AG04449 (cell line): ENCODE measurements at regions not wholly inside any gene's neighbourhood (a gene's known extent, or its start where the extent isn't known, plus 50 kb on each side); places are given as distances from the start of the nearest gene placed in this dataset.

ENCODE experiments used
- CTCF ChIA-PET: fragments of 350-600 bp; formaldehyde crosslinking; extraction: SDS; loops from one replicate; lab custom pipeline; 2021; ENCODE audit warnings: antibody characterized with exemption; lab: Yijun Ruan, JAX
- POLR2A ChIA-PET: fragments of 400-600, 350-600 bp; formaldehyde crosslinking; extraction: SDS; loops from one replicate; lab custom pipeline; 2020; ENCODE audit warnings: antibody characterized with exemption, inconsistent platforms; lab: Yijun Ruan, JAX
- DNase-seq: peaks from one replicate; pipeline ENCODE4 v3.0.0-alpha.2; 2010; ENCODE audit warnings: low read depth, low spot score
- H3K4me3 ChIP-seq: 2 replicates; pipeline ENCODE4 v1.5.1; 2011; ENCODE audit warnings: low read depth, mild to moderate bottlenecking, control low read depth, low read length
- CTCF ChIP-seq: IDR thresholded peaks from one replicate; pipeline ENCODE4 v1.5.1; 2011; ENCODE audit warnings: mild to moderate bottlenecking, moderate library complexity, low read length, control low read depth, inconsistent platforms; ENCODE audit not compliant: insufficient read depth; ENCODE audit errors: missing control alignments

- CTCF ChIA-PET, result interaction anchor here (0.9 to 1.1 kb wide), 2 partner anchors 10 to 18 kb away, joined by 3 to 4 read pairs; no protein-coding TSS in a partner anchor
- TF ChIP-seq CTCF, result no peak
- POLR2A ChIA-PET, result no interaction called here
- DNase-seq, result no peak
- H3K4me3 ChIP-seq, result no peak overlapping the region
Observed at GRCh38 chr5:142493875-142494518, 169.2 kb upstream of the SPRY4 start.

GRCh38 chr5:142492781-142493281, 168.0 kb upstream of the SPRY4 start:
- no peak overlapping the region for H3K4me3 ChIP-seq
- CTCF ChIA-PET, result interaction anchor here (0.8 to 1.1 kb wide), 3 partner anchors 19 to 395 kb away, joined by 3 to 4 read pairs (median 3); no protein-coding TSS in a partner anchor
- DNase-seq, result no peak
- POLR2A ChIA-PET, result no interaction called here
- TF ChIP-seq CTCF, result no peak

- no peak for TF ChIP-seq CTCF
- H3K4me3 ChIP-seq, result no peak overlapping the region
- no peak for DNase-seq
- CTCF ChIA-PET, result no interaction called here
- POLR2A ChIA-PET, result no interaction called here
Observed at GRCh38 chr5:142491679-142492078, 166.9 kb upstream of the SPRY4 start.

GRCh38 chr5:142491270-142491669, 166.4 kb upstream of the SPRY4 start:
- no peak for TF ChIP-seq CTCF
- POLR2A ChIA-PET, result no interaction called here
- H3K4me3 ChIP-seq, result no peak overlapping the region
- no peak for DNase-seq
- CTCF ChIA-PET, result no interaction called here

GRCh38 chr5:142486581-142486980, 161.8 kb upstream of the SPRY4 start:
- ChIA-PET POLR2A (no interaction called here), CTCF (no interaction called here)
- no peak for TF ChIP-seq CTCF
- DNase-seq, result no peak
- no peak overlapping the region for H3K4me3 ChIP-seq

- ChIA-PET CTCF (interaction anchor here (0.6 kb wide), 1 partner anchor 289 kb away, joined by 3 read pairs; no protein-coding TSS in a partner anchor), POLR2A (no interaction called here)
- no peak for TF ChIP-seq CTCF
- H3K4me3 ChIP-seq, result no peak overlapping the region
- no peak for DNase-seq
Observed at GRCh38 chr5:142486020-142486419, 161.2 kb upstream of the SPRY4 start.
